Activated T-cell treated with anti-CD3 and anti-CD28 coated beads, Interleukin-2, amount 50 U/mL, for 72 hours (primary cell): ENCODE measurements at regions not wholly inside any gene's neighbourhood (a gene's known extent, or its start where the extent isn't known, plus 50 kb on each side); places are given as distances from the start of the nearest gene placed in this dataset.

Experiments
- ATAC-seq, 2 donors: fragments of 150-1000 bp; cut with Tn5 transposase; replicated peaks in 1 of 2; 2 replicates each; pipeline ENCODE4 v1.10.0; 2021; ENCODE audit warnings: moderate library complexity in 2 of 2, mild to moderate bottlenecking in 1 of 2
- DNase-seq, 2 donors: peaks; one replicate each; pipeline ENCODE4 v3.0.0; 2021 to 2022; ENCODE audit warnings: mixed read lengths in 1 of 2
- H3K27ac Mint-ChIP-seq: one replicate; pipeline ENCODE4 v1.8.0; 2022; ENCODE audit warnings: mild to moderate bottlenecking, moderate library complexity, mixed read lengths
- H3K27me3 Mint-ChIP-seq: one replicate; pipeline ENCODE4 v1.8.0; 2022; ENCODE audit warnings: low read depth, mixed read lengths
- H3K36me3 Mint-ChIP-seq, 2 donors: one replicate each; pipeline ENCODE4 v1.8.0; 2022; ENCODE audit warnings: mixed read lengths in 2 of 2, mild to moderate bottlenecking in 1 of 2; ENCODE audit not compliant: insufficient read depth in 2 of 2
- H3K4me1 Mint-ChIP-seq: one replicate; pipeline ENCODE4 v1.8.0; 2022; ENCODE audit warnings: low read depth, mixed read lengths
- H3K4me3 Mint-ChIP-seq, 2 donors: one replicate each; pipeline ENCODE4 v1.8.0; 2022; ENCODE audit warnings: mild to moderate bottlenecking in 2 of 2, mixed read lengths in 2 of 2, moderate library complexity in 2 of 2
- H3K9me3 Mint-ChIP-seq, 2 donors: one replicate each; pipeline ENCODE4 v1.8.0; 2022; ENCODE audit warnings: mixed read lengths in 2 of 2

- peaks cover 12% of the 10 kb centered on the region for H3K4me1 Mint-ChIP-seq
- H3K36me3 Mint-ChIP-seq = peaks cover 3 to 4% of the 10 kb centered on the region in 2 donors
- peaks cover 64% of the 10 kb centered on the region for H3K27me3 Mint-ChIP-seq
- DNase-seq = no peak
- no peak overlapping the region for H3K27ac Mint-ChIP-seq
- no peak overlapping the region for H3K4me3 Mint-ChIP-seq
- no peak for ATAC-seq
- no peaks in the 10 kb centered on the region for H3K9me3 Mint-ChIP-seq
Observed at GRCh38 chr19:30231408-30232318, 140.5 kb upstream of the ZNF536 start.

- no peak for ATAC-seq
- no peaks in the 10 kb centered on the region for H3K4me1 Mint-ChIP-seq
- no peak overlapping the region for H3K4me3 Mint-ChIP-seq
- H3K27ac Mint-ChIP-seq = no peak overlapping the region
- peaks cover 68% of the 10 kb centered on the region for H3K27me3 Mint-ChIP-seq
- H3K36me3 Mint-ChIP-seq = no peaks in the 10 kb centered on the region
- no peaks in the 10 kb centered on the region for H3K9me3 Mint-ChIP-seq
- DNase-seq = no peak
Observed at GRCh38 chr19:30233375-30233774, 138.8 kb upstream of the ZNF536 start.

- Mint-ChIP-seq H3K27ac (no peak overlapping the region), H3K9me3 (no peaks in the 10 kb centered on the region), H3K27me3 (peaks cover 49% of the 10 kb centered on the region), H3K4me3 (no peak overlapping the region), H3K36me3 (no peaks in the 10 kb centered on the region), H3K4me1 (no peaks in the 10 kb centered on the region)
- DNase-seq (no peak), ATAC-seq (no peak)
Observed at GRCh38 chr19:30235946-30236345, 136.2 kb upstream of the ZNF536 start.

- ATAC-seq = no peak
- DNase-seq = no peak
- no peaks in the 10 kb centered on the region for H3K4me1 Mint-ChIP-seq
- peaks cover 42% of the 10 kb centered on the region for H3K27me3 Mint-ChIP-seq
- no peak overlapping the region for H3K27ac Mint-ChIP-seq
- no peaks in the 10 kb centered on the region for H3K36me3 Mint-ChIP-seq
- no peak overlapping the region for H3K4me3 Mint-ChIP-seq
- H3K9me3 Mint-ChIP-seq = no peaks in the 10 kb centered on the region
Observed at GRCh38 chr19:30236587-30236986, 135.6 kb upstream of the ZNF536 start.

- H3K4me1 Mint-ChIP-seq = no peaks in the 10 kb centered on the region
- H3K9me3 Mint-ChIP-seq = no peaks in the 10 kb centered on the region
- no peak overlapping the region for H3K4me3 Mint-ChIP-seq
- no peak for ATAC-seq
- no peak for DNase-seq
- H3K27me3 Mint-ChIP-seq = peaks cover 38% of the 10 kb centered on the region
- H3K27ac Mint-ChIP-seq = no peak overlapping the region
- no peaks in the 10 kb centered on the region for H3K36me3 Mint-ChIP-seq
Observed at GRCh38 chr19:30237140-30237539, 135.0 kb upstream of the ZNF536 start.

GRCh38 chr19:30240904-30241695, 131.1 kb upstream of the ZNF536 start:
- no peak overlapping the region for H3K4me3 Mint-ChIP-seq
- H3K4me1 Mint-ChIP-seq = no peaks in the 10 kb centered on the region
- H3K36me3 Mint-ChIP-seq = no peaks in the 10 kb centered on the region
- H3K27ac Mint-ChIP-seq = no peak overlapping the region
- DNase-seq (no peak), ATAC-seq (no peak)
- H3K27me3 Mint-ChIP-seq = peaks cover 16% of the 10 kb centered on the region
- no peaks in the 10 kb centered on the region for H3K9me3 Mint-ChIP-seq

GRCh38 chr19:30244533-30244932, 127.7 kb upstream of the ZNF536 start:
- H3K4me3 Mint-ChIP-seq = no peak overlapping the region
- H3K36me3 Mint-ChIP-seq = no peaks in the 10 kb centered on the region
- H3K4me1 Mint-ChIP-seq = no peaks in the 10 kb centered on the region
- no peak for ATAC-seq
- no peaks in the 10 kb centered on the region for H3K27me3 Mint-ChIP-seq
- no peaks in the 10 kb centered on the region for H3K9me3 Mint-ChIP-seq
- no peak for DNase-seq
- no peak overlapping the region for H3K27ac Mint-ChIP-seq

GRCh38 chr19:30245401-30246039, 126.7 kb upstream of the ZNF536 start:
- H3K27me3 Mint-ChIP-seq = no peaks in the 10 kb centered on the region
- H3K4me3 Mint-ChIP-seq = no peak overlapping the region
- no peak for ATAC-seq

GRCh38 chr19:30249911-30250310, 122.3 kb upstream of the ZNF536 start:
- Mint-ChIP-seq H3K27ac (no peak overlapping the region), H3K9me3 (no peaks in the 10 kb centered on the region), H3K36me3 (no peaks in the 10 kb centered on the region), H3K4me1 (no peaks in the 10 kb centered on the region), H3K4me3 (no peak overlapping the region), H3K27me3 (peaks cover 31% of the 10 kb centered on the region)
- DNase-seq (no peak), ATAC-seq (no peak)

More at GRCh38 chr19:30245401-30246039, 126.7 kb upstream of the ZNF536 start:
- no peaks in the 10 kb centered on the region for H3K4me1 Mint-ChIP-seq
- DNase-seq = no peak
- H3K9me3 Mint-ChIP-seq = no peaks in the 10 kb centered on the region
- no peak overlapping the region for H3K27ac Mint-ChIP-seq
- no peaks in the 10 kb centered on the region for H3K36me3 Mint-ChIP-seq

GRCh38 chr19:30252214-30252613, 120.0 kb upstream of the ZNF536 start:
- Mint-ChIP-seq H3K27me3 (peaks cover 48% of the 10 kb centered on the region), H3K9me3 (no peaks in the 10 kb centered on the region), H3K4me1 (no peaks in the 10 kb centered on the region), H3K36me3 (no peaks in the 10 kb centered on the region), H3K4me3 (no peak overlapping the region), H3K27ac (no peak overlapping the region)
- DNase-seq = no peak
- no peak for ATAC-seq

- no peak for ATAC-seq
- no peak overlapping the region for H3K27ac Mint-ChIP-seq
Observed at GRCh38 chr19:30253581-30253996, 118.6 kb upstream of the ZNF536 start.

GRCh38 chr19:30254158-30254557, 118.0 kb upstream of the ZNF536 start:
- Mint-ChIP-seq H3K9me3 (no peaks in the 10 kb centered on the region), H3K36me3 (no peaks in the 10 kb centered on the region), H3K4me3 (no peak overlapping the region), H3K27ac (no peak overlapping the region), H3K4me1 (no peaks in the 10 kb centered on the region), H3K27me3 (peaks cover 48% of the 10 kb centered on the region)
- ATAC-seq (no peak), DNase-seq (no peak)

More at GRCh38 chr19:30253581-30253996, 118.6 kb upstream of the ZNF536 start:
- DNase-seq = no peak
- Mint-ChIP-seq H3K9me3 (no peaks in the 10 kb centered on the region), H3K4me1 (no peaks in the 10 kb centered on the region), H3K36me3 (no peaks in the 10 kb centered on the region), H3K4me3 (no peak overlapping the region), H3K27me3 (peaks cover 48% of the 10 kb centered on the region)

- no peaks in the 10 kb centered on the region for H3K4me1 Mint-ChIP-seq
- no peak overlapping the region for H3K4me3 Mint-ChIP-seq
- H3K27me3 Mint-ChIP-seq = peaks cover 48% of the 10 kb centered on the region
Observed at GRCh38 chr19:30254789-30255188, 117.4 kb upstream of the ZNF536 start.

More at GRCh38 chr19:30254789-30255188, 117.4 kb upstream of the ZNF536 start:
- Mint-ChIP-seq H3K27ac (no peak overlapping the region), H3K9me3 (no peaks in the 10 kb centered on the region), H3K36me3 (no peaks in the 10 kb centered on the region)
- DNase-seq (no peak), ATAC-seq (no peak)
